ENCODE measurements at regions not wholly inside any gene's neighbourhood (a gene's known extent, or its start where the extent isn't known, plus 50 kb on each side); places are given as distances from the start of the nearest gene placed in this dataset.
"Not testable (repeated sequence)": the region's sequence is repeated elsewhere in the genome, so short reads cannot be mapped to it uniquely, and the experiment has no call there.

- in situ Hi-C loops (cut with HindIII; ENCODE audit: low pct_ligation_motif_present, low sequenced_read_pairs) = no loop called here
- TF ChIP-seq, protein P1, sequence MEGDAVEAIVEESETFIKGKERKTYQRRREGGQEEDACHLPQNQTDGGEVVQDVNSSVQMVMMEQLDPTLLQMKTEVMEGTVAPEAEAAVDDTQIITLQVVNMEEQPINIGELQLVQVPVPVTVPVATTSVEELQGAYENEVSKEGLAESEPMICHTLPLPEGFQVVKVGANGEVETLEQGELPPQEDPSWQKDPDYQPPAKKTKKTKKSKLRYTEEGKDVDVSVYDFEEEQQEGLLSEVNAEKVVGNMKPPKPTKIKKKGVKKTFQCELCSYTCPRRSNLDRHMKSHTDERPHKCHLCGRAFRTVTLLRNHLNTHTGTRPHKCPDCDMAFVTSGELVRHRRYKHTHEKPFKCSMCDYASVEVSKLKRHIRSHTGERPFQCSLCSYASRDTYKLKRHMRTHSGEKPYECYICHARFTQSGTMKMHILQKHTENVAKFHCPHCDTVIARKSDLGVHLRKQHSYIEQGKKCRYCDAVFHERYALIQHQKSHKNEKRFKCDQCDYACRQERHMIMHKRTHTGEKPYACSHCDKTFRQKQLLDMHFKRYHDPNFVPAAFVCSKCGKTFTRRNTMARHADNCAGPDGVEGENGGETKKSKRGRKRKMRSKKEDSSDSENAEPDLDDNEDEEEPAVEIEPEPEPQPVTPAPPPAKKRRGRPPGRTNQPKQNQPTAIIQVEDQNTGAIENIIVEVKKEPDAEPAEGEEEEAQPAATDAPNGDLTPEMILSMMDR (IDR thresholded peaks at IDR 0.05; ENCODE audit: low read depth, low read length, missing control alignments) = no peak
- no peak for DNase-seq
- H3K36me3 ChIP-seq (replicated peaks) = no peaks in the 10 kb centered on the region
- H3K27ac ChIP-seq = no peak overlapping the region
- no peak overlapping the region for H3K4me3 ChIP-seq (ENCODE audit: low read depth, low read length)
- H3K27me3 ChIP-seq (replicated peaks) = no peaks in the 10 kb centered on the region
These were observed 224.0 kb upstream of the LINC00305 start for GRCh38 chr18:64372850-64373249.

- DNase-seq; in situ Hi-C loops (cut with HindIII; ENCODE audit: low pct_ligation_motif_present, low sequenced_read_pairs): not testable (repeated sequence)
These were observed 221.0 kb upstream of the LINC00305 start for GRCh38 chr18:64369830-64370440.

GRCh38 chr18:64365106-64365505 lies 216.2 kb upstream of the LINC00305 start:
- TF ChIP-seq, protein P1 (IDR thresholded peaks at IDR 0.05; ENCODE audit: low read depth, low read length, missing control alignments) = no peak

More at GRCh38 chr18:64369830-64370440, 221.0 kb upstream of the LINC00305 start:
- not testable (repeated sequence) for H3K27ac ChIP-seq; H3K27me3 ChIP-seq (replicated peaks); H3K4me3 ChIP-seq (ENCODE audit: low read depth, low read length); H3K36me3 ChIP-seq (replicated peaks)

GRCh38 chr18:64337673-64338072 lies 188.8 kb upstream of the LINC00305 start:
- Histone ChIP-seq H3K27ac (no peak overlapping the region), H3K36me3 (replicated peaks) (no peaks in the 10 kb centered on the region), H3K27me3 (replicated peaks) (no peaks in the 10 kb centered on the region), H3K4me3 (ENCODE audit: low read depth, low read length) (no peak overlapping the region)
- in situ Hi-C loops (cut with HindIII; ENCODE audit: low pct_ligation_motif_present, low sequenced_read_pairs) = no loop called here
- TF ChIP-seq, protein P1 (IDR thresholded peaks at IDR 0.05; ENCODE audit: low read depth, low read length, missing control alignments) = no peak
- no peak for DNase-seq

More at GRCh38 chr18:64365106-64365505, 216.2 kb upstream of the LINC00305 start:
- DNase-seq = peak; percentile 0
- H3K27me3 ChIP-seq (replicated peaks) = no peaks in the 10 kb centered on the region
- in situ Hi-C loops (cut with HindIII; ENCODE audit: low pct_ligation_motif_present, low sequenced_read_pairs) = no loop called here
- no peaks in the 10 kb centered on the region for H3K36me3 ChIP-seq (replicated peaks)
- H3K27ac ChIP-seq = no peak overlapping the region
- no peak overlapping the region for H3K4me3 ChIP-seq (ENCODE audit: low read depth, low read length)

GRCh38 chr18:64337018-64337417 lies 188.1 kb upstream of the LINC00305 start:
- DNase-seq = no peak
- H3K27me3 ChIP-seq (replicated peaks) = no peaks in the 10 kb centered on the region
- TF ChIP-seq, protein P1 (IDR thresholded peaks at IDR 0.05; ENCODE audit: low read depth, low read length, missing control alignments) = no peak
- in situ Hi-C loops (cut with HindIII; ENCODE audit: low pct_ligation_motif_present, low sequenced_read_pairs) = no loop called here
- no peak overlapping the region for H3K27ac ChIP-seq
- no peak overlapping the region for H3K4me3 ChIP-seq (ENCODE audit: low read depth, low read length)
- no peaks in the 10 kb centered on the region for H3K36me3 ChIP-seq (replicated peaks)

- TF ChIP-seq, protein P1 (IDR thresholded peaks at IDR 0.05; ENCODE audit: low read depth, low read length, missing control alignments) = no peak
- H3K27ac ChIP-seq = no peak overlapping the region
- no peaks in the 10 kb centered on the region for H3K36me3 ChIP-seq (replicated peaks)
- no peak for DNase-seq
- H3K4me3 ChIP-seq (ENCODE audit: low read depth, low read length) = no peak overlapping the region
- no peaks in the 10 kb centered on the region for H3K27me3 ChIP-seq (replicated peaks)
- in situ Hi-C loops (cut with HindIII; ENCODE audit: low pct_ligation_motif_present, low sequenced_read_pairs) = no loop called here
These were observed 185.9 kb upstream of the LINC00305 start for GRCh38 chr18:64334748-64335147.

All from brain microvascular endothelial cell (primary cell).